SKM-1 (cell line): ENCODE measurements at regions not wholly inside any gene's neighbourhood (a gene's known extent, or its start where the extent isn't known, plus 50 kb on each side); places are given as distances from the start of the nearest gene placed in this dataset.
"Not testable (repeated sequence)": the region's sequence is repeated elsewhere in the genome, so short reads cannot be mapped to it uniquely, and the experiment has no call there.

ENCODE experiments used
- DNase-seq: peaks from one replicate; lab custom pipeline; 2025; ENCODE audit not compliant: unreplicated experiment; lab: John Stamatoyannopoulos, UW

GRCh38 chr5:118302786-118303185 is 685.6 kb downstream of the DTWD2 start:
- DNase-seq: no peak

GRCh38 chr5:118301696-118302095 is 686.7 kb downstream of the DTWD2 start:
- DNase-seq: no peak

DNA sequence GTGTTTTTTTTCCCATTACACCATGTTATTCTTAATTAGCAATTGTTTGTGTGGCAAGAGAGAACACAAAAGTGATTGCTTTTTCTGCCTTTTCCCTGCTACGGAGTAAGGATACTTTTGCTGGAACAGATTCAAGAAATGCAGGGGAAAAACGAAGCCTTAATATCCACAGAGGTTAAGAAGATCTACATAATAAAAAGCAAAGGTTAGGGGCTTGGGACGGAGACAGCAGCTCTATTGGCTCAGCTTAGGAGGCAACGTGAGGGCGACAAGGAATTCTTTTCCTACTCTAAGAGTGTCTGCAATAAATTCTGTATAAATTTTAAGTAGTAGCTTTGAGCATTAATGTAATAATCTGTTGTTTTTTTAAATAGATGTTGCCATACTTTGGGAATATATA is 693.3 kb downstream of the DTWD2 start:
- no peak for DNase-seq

DNA sequence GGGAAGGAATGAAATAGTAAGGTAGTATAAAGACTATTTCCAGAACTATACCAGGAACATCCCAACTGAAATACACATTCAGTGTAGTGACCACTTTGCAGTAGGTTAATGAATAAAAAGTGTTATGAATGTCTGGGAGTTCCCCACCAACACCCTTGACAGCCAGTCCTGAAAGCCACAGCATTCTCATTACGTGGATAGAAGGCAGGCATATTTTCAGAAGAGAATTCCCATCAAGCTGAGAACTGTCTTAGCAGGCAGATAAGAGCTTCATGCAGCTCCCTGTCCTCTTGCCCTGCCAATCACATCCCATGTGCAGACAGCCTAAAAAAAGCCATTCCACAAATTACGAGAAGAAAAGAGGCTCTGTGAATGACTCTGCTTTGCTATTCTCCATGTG is 695.0 kb downstream of the DTWD2 start:
- DNase-seq: no peak

- DNase-seq: no peak
Measured at GRCh38 chr5:118290204-118290603, 698.1 kb downstream of the DTWD2 start.

DNA sequence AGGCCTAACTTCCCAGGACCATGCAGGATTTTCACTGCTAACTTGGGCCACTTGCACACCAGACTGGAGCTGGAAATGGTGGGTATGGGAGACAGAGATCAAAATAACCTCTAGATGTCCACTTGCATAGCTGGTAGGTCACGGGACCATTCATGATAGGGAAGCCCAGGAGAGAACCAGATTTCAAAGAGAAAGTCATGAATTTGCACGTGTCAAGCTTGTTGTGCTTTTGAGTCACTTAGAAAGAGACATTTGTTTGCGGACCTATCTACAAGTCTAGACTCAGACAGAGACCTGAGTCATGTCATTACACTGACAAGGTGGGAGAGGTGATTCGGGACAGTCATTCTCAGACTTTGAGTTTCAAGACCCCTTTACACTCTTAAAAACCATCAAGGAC is 704.1 kb downstream of the DTWD2 start:
- DNase-seq: not testable (repeated sequence)

GRCh38 chr5:118282480-118283038 is 705.8 kb downstream of the DTWD2 start:
- not testable (repeated sequence) for DNase-seq

GRCh38 chr5:118279540-118280294 is 708.6 kb downstream of the DTWD2 start:
- DNase-seq: no peak

DNA sequence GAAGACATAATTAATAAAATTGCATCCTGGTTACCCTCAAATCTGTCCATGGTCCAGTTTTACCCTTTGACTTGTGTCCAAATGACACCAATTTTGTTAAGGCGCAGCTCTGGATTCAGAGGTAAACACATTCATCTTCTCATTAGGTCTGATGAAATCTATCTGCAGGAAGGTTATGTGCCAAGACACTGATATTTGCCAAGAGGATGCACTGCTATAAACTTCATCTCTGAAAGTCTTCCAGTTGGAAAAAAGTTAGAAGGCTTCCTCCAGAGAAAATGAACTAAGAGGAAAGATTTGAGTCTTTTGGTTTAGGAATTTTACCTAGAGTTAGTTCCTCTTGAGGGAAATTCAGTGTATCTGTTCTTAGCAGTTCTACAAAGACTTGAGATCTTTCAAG is 717.8 kb downstream of the DTWD2 start:
- DNase-seq: no peak

DNA sequence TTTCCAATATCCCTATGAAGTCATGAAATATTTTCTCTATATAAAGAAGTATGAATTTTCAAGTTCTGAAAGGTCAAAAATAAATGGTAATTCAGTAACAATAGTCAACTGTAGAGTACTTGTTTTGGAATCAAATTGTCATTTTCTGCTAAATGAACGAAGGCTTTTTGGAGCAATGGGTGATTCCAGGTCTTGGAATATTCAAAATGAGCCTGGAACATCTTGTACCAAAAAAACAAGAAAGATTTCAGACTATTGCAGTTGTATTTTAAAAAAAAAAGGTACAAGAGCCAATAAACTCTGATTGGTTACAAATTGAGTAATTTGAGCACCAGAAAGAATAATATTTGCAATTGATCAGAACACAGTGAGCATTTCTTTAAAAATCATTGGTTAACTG is 730.1 kb downstream of the DTWD2 start:
- no peak for DNase-seq

- no peak for DNase-seq
Measured at GRCh38 chr5:118257066-118257465, 731.3 kb downstream of the DTWD2 start.

GRCh38 chr5:118253225-118254061 is 734.9 kb downstream of the DTWD2 start:
- DNase-seq: no peak

DNA sequence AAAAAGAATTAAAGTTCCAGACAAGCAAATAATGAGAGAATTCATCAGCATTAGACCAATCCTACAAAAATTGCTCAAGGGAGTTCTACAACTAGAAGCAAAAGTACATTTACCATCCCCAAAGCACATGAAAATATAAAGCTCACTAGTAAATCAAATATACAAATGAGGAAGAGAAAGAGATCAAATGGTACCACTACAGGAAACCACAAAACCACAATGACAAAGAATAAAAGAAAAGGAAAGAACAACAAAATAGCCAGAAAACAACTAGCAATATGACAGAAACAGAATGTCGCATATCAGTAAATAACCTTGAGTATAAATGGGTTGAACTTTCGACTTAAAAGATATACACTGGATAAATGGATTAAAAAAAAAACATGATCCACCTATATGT is 739.0 kb downstream of the DTWD2 start:
- peak; percentile 12 for DNase-seq

DNA sequence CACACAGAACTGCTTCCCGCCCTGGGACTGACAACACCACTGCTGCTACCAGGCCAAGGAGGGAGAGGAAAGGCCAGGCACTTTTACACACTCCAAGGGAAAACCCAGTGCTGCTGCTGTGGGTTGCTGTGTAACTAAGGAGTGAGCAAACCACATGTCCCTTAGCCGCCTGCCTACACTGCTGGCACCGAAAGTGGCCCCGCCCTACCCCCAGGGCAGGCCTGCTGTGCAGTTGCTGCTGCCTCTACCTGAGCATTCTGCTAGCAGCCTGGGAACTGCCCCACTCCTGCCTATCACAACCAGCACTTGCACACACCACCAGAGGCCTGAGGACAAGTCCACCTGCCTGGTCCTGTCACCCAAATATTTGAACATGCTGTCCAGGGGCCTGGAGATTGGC is 740.9 kb downstream of the DTWD2 start:
- DNase-seq: no peak

DNA sequence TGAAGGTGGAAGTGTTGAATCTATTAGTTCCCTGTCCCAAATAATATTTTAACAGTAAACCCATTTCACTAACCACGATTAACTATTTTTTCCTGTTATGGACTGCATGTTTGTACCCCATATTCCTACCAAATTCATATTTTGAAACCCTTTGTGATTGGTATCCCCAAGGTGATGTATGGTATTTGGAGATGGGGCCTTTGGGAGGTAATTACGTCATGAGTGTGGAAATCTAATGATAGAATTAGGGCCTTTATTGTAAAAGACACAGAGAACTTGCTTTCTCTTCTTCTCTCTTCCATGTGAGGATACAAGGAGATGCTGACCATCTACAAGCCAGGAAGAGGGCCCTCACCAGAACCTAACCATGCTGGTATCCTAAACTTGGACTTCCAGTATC is 744.7 kb downstream of the DTWD2 start:
- no peak for DNase-seq

GRCh38 chr5:118243068-118243467 is 745.3 kb downstream of the DTWD2 start:
- DNase-seq: no peak

DNA sequence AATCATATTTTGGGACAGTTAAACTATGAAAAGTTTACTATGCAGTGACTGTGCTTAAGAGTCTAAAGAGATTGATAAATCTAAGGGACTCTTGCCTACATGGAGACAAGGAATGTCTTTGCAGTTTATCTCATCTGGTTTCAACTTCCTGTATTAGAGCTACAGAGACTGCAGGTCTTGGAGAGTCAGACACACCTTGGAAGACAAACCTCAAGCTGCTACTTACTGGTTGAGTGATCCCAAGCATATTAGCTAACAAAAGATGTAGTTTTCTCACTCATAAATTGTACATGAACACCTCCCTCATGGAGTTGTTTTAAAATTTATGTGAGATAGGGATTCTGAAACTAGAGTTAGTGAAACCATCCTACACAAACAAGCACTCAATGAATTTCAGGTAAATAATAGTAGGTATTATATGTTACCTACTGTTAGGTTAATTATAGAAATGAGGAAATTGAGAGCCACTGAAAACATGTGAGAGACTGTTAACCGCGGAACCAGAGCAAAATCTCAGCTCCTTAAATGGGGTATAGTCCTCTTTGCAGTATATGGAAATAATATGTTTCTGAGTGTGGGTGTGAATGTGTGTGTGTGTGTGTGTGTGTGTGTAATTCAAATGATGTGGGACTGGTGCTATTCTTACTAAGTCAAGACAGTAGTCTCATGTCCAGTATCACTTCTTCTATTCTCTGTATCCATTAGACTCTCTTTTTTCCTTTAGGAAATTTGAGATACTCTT is 752.1 kb downstream of the DTWD2 start:
- DNase-seq: no peak

DNA sequence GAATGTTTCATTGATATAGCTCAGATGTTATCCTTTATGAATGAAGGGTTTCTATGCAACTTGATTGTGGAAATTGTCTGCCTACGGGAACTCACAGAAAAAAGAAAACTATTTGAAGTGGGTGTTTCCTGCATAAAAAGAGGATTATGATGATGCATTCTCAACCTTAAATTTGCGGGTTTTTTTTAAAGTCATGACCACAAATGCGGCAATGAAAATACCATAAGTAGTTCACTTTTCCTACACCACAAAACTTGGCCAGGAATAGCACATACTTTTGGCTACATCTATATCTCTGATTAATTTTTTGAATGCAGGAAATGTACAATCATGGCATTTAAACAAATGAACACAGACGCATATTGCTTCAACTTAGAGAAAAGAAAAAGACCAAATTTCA is 754.7 kb downstream of the DTWD2 start:
- DNase-seq: no peak

GRCh38 chr5:118228489-118228888 is 759.9 kb downstream of the DTWD2 start:
- no peak for DNase-seq

DNA sequence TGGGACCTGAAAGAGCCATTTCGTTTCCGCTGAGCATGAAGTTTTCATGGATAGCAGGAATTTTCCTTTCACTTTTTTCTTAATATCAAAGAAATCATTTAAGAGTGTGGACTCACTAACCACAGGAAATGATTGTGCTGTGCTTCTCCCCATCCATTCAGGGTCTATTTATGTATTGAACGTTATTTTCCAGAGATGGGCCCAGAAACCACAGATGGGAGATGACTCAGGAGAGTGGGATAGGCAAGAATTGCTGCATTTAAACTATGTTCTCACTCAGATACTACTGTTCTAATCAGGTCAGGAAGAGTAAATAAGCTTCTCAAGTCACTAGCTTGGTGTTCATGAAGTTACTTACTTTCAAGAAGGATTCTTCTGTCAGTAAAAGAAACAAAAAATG is 763.8 kb downstream of the DTWD2 start:
- DNase-seq: no peak

GRCh38 chr5:118220556-118221195 is 767.7 kb downstream of the DTWD2 start:
- DNase-seq: no peak
